Fibroblast of skin of abdomen (primary cell): ENCODE measurements at regions not wholly inside any gene's neighbourhood (a gene's known extent, or its start where the extent isn't known, plus 50 kb on each side); places are given as distances from the start of the nearest gene placed in this dataset.
"Not testable (repeated sequence)": the region's sequence is repeated elsewhere in the genome, so short reads cannot be mapped to it uniquely, and the experiment has no call there.

Experiments used
- DNase-seq: peaks from one replicate; pipeline ENCODE4 v3.0.0-alpha.2; 2013

GRCh38 chr5:124873188-124873587, 126.7 kb upstream of the ZNF608 start:
- no peak for DNase-seq

GRCh38 chr5:124873713-124874112, 127.3 kb upstream of the ZNF608 start:
- DNase-seq: no peak

- no peak for DNase-seq
Measured at GRCh38 chr5:124876566-124876965, 130.1 kb upstream of the ZNF608 start.

- no peak for DNase-seq
Measured at GRCh38 chr5:124876983-124877382, 130.5 kb upstream of the ZNF608 start.

GRCh38 chr5:124877501-124878146, 131.2 kb upstream of the ZNF608 start:
- DNase-seq: no peak

GRCh38 chr5:124878583-124879342, 132.3 kb upstream of the ZNF608 start:
- no peak for DNase-seq

GRCh38 chr5:124880903-124881697, 134.7 kb upstream of the ZNF608 start:
- DNase-seq: no peak

- no peak for DNase-seq
Measured at GRCh38 chr5:124883681-124884080, 137.2 kb upstream of the ZNF608 start.

GRCh38 chr5:124884114-124884513, 137.7 kb upstream of the ZNF608 start:
- no peak for DNase-seq

- no peak for DNase-seq
Measured at GRCh38 chr5:124885490-124885889, 139.1 kb upstream of the ZNF608 start.

- DNase-seq: no peak
Measured at GRCh38 chr5:124887223-124887622, 140.8 kb upstream of the ZNF608 start.

- DNase-seq: peak; percentile 22
Measured at GRCh38 chr5:124888050-124888506, 141.6 kb upstream of the ZNF608 start.

- DNase-seq: no peak
Measured at GRCh38 chr5:124888622-124889485, 142.4 kb upstream of the ZNF608 start.

- DNase-seq: peak; percentile 32
Measured at GRCh38 chr5:124889486-124889825, 143.0 kb upstream of the ZNF608 start.

- peak; percentile 34 for DNase-seq
Measured at GRCh38 chr5:124889850-124890249, 143.4 kb upstream of the ZNF608 start.

- DNase-seq: not testable (repeated sequence)
Measured at GRCh38 chr5:124890442-124890841, 144.0 kb upstream of the ZNF608 start.

- DNase-seq: no peak
Measured at GRCh38 chr5:124891179-124891578, 144.7 kb upstream of the ZNF608 start.

GRCh38 chr5:124892185-124892848, 145.9 kb upstream of the ZNF608 start:
- no peak for DNase-seq

- DNase-seq: no peak
Measured at GRCh38 chr5:124894541-124894940, 148.1 kb upstream of the ZNF608 start.

- no peak for DNase-seq
Measured at GRCh38 chr5:124895236-124895635, 148.8 kb upstream of the ZNF608 start.

- DNase-seq: peak; percentile 13
Measured at GRCh38 chr5:124901081-124901480, 154.6 kb upstream of the ZNF608 start.
